ENCODE measurements at regions not wholly inside any gene's neighbourhood (a gene's known extent, or its start where the extent isn't known, plus 50 kb on each side); places are given as distances from the start of the nearest gene placed in this dataset.
"Not testable (repeated sequence)": the region's sequence is repeated elsewhere in the genome, so short reads cannot be mapped to it uniquely, and the experiment has no call there.

- no peak for DNase-seq
Measured at GRCh38 chr7:125197731-125198393, 268.2 kb upstream of the POT1 start.

GRCh38 chr7:125195156-125195555, 265.5 kb upstream of the POT1 start:
- no peak for DNase-seq

GRCh38 chr7:125193263-125193662, 263.6 kb upstream of the POT1 start:
- no peak for DNase-seq

GRCh38 chr7:125184801-125185200, 255.2 kb upstream of the POT1 start:
- no peak for DNase-seq

GRCh38 chr7:125181569-125182267, 252.1 kb upstream of the POT1 start:
- not testable (repeated sequence) for DNase-seq

GRCh38 chr7:125173571-125173970, 243.9 kb upstream of the POT1 start:
- no peak for DNase-seq

- no peak for DNase-seq
Measured at GRCh38 chr7:125169088-125169487, 239.5 kb upstream of the POT1 start.

- DNase-seq: no peak
Measured at GRCh38 chr7:125154930-125155329, 225.3 kb upstream of the POT1 start.

GRCh38 chr7:125149151-125149550, 219.5 kb upstream of the POT1 start:
- no peak for DNase-seq

- DNase-seq: no peak
Measured at GRCh38 chr7:125147047-125147446, 217.4 kb upstream of the POT1 start.

- DNase-seq: no peak
Measured at GRCh38 chr7:125136755-125137532, 207.3 kb upstream of the POT1 start.

GRCh38 chr7:125136341-125136740, 206.7 kb upstream of the POT1 start:
- DNase-seq: no peak

GRCh38 chr7:125130173-125130572, 200.5 kb upstream of the POT1 start:
- DNase-seq: no peak

GRCh38 chr7:125127304-125127703, 197.7 kb upstream of the POT1 start:
- no peak for DNase-seq

- no peak for DNase-seq
Measured at GRCh38 chr7:125126376-125126775, 196.8 kb upstream of the POT1 start.

GRCh38 chr7:125125315-125125714, 195.7 kb upstream of the POT1 start:
- no peak for DNase-seq

- no peak for DNase-seq
Measured at GRCh38 chr7:125122173-125122572, 192.5 kb upstream of the POT1 start.

GRCh38 chr7:125119559-125120115, 190.0 kb upstream of the POT1 start:
- DNase-seq: no peak

GRCh38 chr7:125118444-125118843, 188.8 kb upstream of the POT1 start:
- DNase-seq: no peak

- no peak for DNase-seq
Measured at GRCh38 chr7:125112850-125113249, 183.2 kb upstream of the POT1 start.

- DNase-seq: no peak
Measured at GRCh38 chr7:125099519-125099918, 169.9 kb upstream of the POT1 start.

- no peak for DNase-seq
Measured at GRCh38 chr7:125098377-125098970, 168.8 kb upstream of the POT1 start.

- no peak for DNase-seq
Measured at GRCh38 chr7:125090596-125090995, 161.0 kb upstream of the POT1 start.

All from SIG-M5 (cell line).